ENCODE measurements at regions not wholly inside any gene's neighbourhood (a gene's known extent, or its start where the extent isn't known, plus 50 kb on each side); places are given as distances from the start of the nearest gene placed in this dataset.
A peak's percentile ranks its signal among the peaks of the same experiment; 100 is the strongest.
"Not testable (repeated sequence)": the region's sequence is repeated elsewhere in the genome, so short reads cannot be mapped to it uniquely, and the experiment has no call there.

- no peak for DNase-seq (ENCODE audit: extremely low read depth in 1 of 2, low read depth in 1 of 2)
Measured at GRCh38 chr2:7420530-7420929, 503.3 kb downstream of the RNF144A start.

GRCh38 chr2:7424481-7424880 lies 507.3 kb downstream of the RNF144A start:
- DNase-seq (ENCODE audit: extremely low read depth in 1 of 2, low read depth in 1 of 2), result no peak

GRCh38 chr2:7427293-7428060 lies 510.3 kb downstream of the RNF144A start:
- no peak for DNase-seq (ENCODE audit: extremely low read depth in 1 of 2, low read depth in 1 of 2)

- no peak for DNase-seq (ENCODE audit: extremely low read depth in 1 of 2, low read depth in 1 of 2)
Measured at GRCh38 chr2:7428454-7429204, 511.4 kb downstream of the RNF144A start.

GRCh38 chr2:7429733-7430132 lies 512.5 kb downstream of the RNF144A start:
- DNase-seq (ENCODE audit: extremely low read depth in 1 of 2, low read depth in 1 of 2), result no peak

GRCh38 chr2:7430421-7430868 lies 513.2 kb downstream of the RNF144A start:
- no peak for DNase-seq (ENCODE audit: extremely low read depth in 1 of 2, low read depth in 1 of 2)

GRCh38 chr2:7430869-7431641 lies 513.8 kb downstream of the RNF144A start:
- peak; percentile 57 to 64 for DNase-seq (ENCODE audit: extremely low read depth in 1 of 2, low read depth in 1 of 2)

- no peak for DNase-seq (ENCODE audit: extremely low read depth in 1 of 2, low read depth in 1 of 2)
Measured at GRCh38 chr2:7432436-7432835, 515.2 kb downstream of the RNF144A start.

GRCh38 chr2:7436096-7436906 lies 519.1 kb downstream of the RNF144A start:
- no peak for DNase-seq (ENCODE audit: extremely low read depth in 1 of 2, low read depth in 1 of 2)

GRCh38 chr2:7437141-7437540 lies 519.9 kb downstream of the RNF144A start:
- DNase-seq (ENCODE audit: extremely low read depth in 1 of 2, low read depth in 1 of 2), result no peak

- DNase-seq (ENCODE audit: extremely low read depth in 1 of 2, low read depth in 1 of 2), result no peak
Measured at GRCh38 chr2:7437716-7438632, 520.8 kb downstream of the RNF144A start.

- no peak for DNase-seq (ENCODE audit: extremely low read depth in 1 of 2, low read depth in 1 of 2)
Measured at GRCh38 chr2:7438855-7439254, 521.6 kb downstream of the RNF144A start.

GRCh38 chr2:7440977-7441376 lies 523.8 kb downstream of the RNF144A start:
- no peak for DNase-seq (ENCODE audit: extremely low read depth in 1 of 2, low read depth in 1 of 2)

- not testable (repeated sequence) for DNase-seq (ENCODE audit: extremely low read depth in 1 of 2, low read depth in 1 of 2)
Measured at GRCh38 chr2:7441841-7442240, 524.6 kb downstream of the RNF144A start.

GRCh38 chr2:7444626-7445025 lies 527.4 kb downstream of the RNF144A start:
- DNase-seq (ENCODE audit: extremely low read depth in 1 of 2, low read depth in 1 of 2), result no peak

- no peak for DNase-seq (ENCODE audit: extremely low read depth in 1 of 2, low read depth in 1 of 2)
Measured at GRCh38 chr2:7448578-7449264, 531.5 kb downstream of the RNF144A start.

- no peak for DNase-seq (ENCODE audit: extremely low read depth in 1 of 2, low read depth in 1 of 2)
Measured at GRCh38 chr2:7449298-7449697, 532.1 kb downstream of the RNF144A start.

- DNase-seq (ENCODE audit: extremely low read depth in 1 of 2, low read depth in 1 of 2), result peak in 1 of 2 donors; percentile 79
Measured at GRCh38 chr2:7450188-7450832, 533.1 kb downstream of the RNF144A start.

- DNase-seq (ENCODE audit: extremely low read depth in 1 of 2, low read depth in 1 of 2), result no peak
Measured at GRCh38 chr2:7450833-7451190, 533.6 kb downstream of the RNF144A start.
